GM10266 (cell line): ENCODE measurements at regions not wholly inside any gene's neighbourhood (a gene's known extent, or its start where the extent isn't known, plus 50 kb on each side); places are given as distances from the start of the nearest gene placed in this dataset.

ENCODE experiments used
- DNase-seq: peaks from one replicate; pipeline ENCODE4 v3.0.0; 2012; ENCODE audit errors: extremely low spot score
- TF ChIP-seq, protein P1 (sequence below): IDR thresholded peaks from 2 replicates; pipeline ENCODE4 v1.5.1; 2012; ENCODE audit warnings: mild to moderate bottlenecking, low read depth; ENCODE audit not compliant: control insufficient read depth, insufficient read depth; ENCODE audit errors: missing control alignments

DNA sequence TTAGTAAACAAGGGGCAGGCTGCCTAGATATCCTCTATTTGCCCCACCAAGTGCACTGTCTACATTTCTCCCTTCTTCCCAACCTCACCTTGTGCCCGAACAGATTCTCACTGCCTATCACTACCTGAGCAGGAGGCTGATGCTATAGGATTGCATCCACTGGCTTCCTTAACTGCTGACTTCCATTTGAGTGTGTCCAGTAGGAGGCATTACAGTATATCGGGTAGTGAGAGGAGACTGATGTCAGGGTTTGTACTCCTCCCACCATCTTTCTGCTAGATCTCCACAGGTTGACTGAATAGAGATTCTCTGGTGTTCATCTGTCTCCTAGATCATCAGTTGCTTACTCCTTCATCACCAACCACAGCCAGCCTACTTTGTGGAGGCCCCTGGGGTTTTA is 796.3 kb downstream of the LRRIQ3 start:
- no peak for DNase-seq
- TF ChIP-seq, protein P1, sequence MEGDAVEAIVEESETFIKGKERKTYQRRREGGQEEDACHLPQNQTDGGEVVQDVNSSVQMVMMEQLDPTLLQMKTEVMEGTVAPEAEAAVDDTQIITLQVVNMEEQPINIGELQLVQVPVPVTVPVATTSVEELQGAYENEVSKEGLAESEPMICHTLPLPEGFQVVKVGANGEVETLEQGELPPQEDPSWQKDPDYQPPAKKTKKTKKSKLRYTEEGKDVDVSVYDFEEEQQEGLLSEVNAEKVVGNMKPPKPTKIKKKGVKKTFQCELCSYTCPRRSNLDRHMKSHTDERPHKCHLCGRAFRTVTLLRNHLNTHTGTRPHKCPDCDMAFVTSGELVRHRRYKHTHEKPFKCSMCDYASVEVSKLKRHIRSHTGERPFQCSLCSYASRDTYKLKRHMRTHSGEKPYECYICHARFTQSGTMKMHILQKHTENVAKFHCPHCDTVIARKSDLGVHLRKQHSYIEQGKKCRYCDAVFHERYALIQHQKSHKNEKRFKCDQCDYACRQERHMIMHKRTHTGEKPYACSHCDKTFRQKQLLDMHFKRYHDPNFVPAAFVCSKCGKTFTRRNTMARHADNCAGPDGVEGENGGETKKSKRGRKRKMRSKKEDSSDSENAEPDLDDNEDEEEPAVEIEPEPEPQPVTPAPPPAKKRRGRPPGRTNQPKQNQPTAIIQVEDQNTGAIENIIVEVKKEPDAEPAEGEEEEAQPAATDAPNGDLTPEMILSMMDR = no peak

DNA sequence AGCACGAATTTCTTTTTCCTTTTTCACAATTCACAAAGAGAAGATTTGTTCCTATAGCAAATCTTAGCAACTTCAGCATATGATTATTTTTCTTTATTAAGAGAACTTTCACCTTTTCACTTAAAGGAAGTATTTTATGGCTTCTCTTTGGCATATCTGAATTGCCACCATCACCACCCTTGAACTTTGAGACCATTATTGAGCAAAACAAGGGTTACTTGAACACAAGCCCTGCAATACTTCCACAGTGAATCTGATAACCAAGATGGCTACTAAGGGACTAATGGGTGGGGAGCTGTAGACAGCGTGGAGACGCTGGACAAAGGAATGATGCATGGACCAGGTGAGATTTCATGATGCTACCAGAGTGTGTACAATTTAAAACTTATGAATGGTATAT is 815.0 kb downstream of the LRRIQ3 start:
- DNase-seq = no peak
- TF ChIP-seq, protein P1 = no peak

DNA sequence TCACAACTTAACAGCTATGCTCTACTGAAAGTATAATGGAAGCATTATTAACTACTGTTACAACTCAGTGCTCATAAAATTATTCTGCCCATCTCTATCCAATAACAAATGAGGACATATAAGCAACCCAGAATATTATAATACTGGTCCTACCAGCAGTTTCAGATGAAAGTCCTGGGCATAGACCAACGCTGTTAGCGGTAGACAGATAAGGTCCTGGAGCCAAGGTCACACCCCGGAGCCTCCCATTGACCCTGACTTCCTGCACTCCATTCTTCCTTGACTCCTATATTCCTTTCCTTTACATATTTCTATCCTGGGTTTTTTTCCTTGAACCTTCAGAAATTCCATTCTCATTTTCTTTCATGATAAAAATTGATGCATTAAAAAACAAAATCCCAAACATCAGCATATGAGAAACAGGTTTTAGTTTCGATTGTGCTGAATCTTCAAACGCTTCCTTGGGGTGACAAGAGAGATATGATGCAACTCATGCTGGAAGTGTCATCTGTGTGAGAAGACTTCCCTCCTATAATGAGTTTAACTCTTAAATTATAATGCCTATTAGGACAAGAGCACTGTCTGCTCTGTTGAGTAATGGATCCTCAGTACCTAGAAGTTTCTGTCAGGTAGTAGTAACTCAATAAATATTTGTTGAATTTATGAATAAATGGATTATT is 831.1 kb downstream of the LRRIQ3 start:
- TF ChIP-seq, protein P1 = no peak
- no peak for DNase-seq

DNA sequence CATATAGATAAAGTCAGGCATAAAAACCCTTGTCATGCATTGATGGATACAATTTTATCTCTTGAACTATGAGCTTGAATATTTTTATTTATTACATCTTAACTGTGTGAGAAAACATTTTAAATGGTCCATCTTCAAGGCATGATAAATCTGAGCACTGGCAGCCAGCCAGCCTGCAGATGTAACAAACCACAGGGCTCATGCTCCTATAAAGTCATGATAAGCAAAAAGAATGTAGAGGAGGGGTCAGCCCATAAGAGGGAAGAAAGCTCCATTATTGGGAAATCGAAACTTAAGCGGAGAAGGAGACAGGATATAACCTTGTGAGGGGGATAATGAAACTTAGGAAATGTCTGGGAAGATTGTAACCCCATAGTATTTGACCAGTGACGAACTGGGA is 839.0 kb downstream of the LRRIQ3 start:
- no peak for DNase-seq
- TF ChIP-seq, protein P1 = no peak

DNA sequence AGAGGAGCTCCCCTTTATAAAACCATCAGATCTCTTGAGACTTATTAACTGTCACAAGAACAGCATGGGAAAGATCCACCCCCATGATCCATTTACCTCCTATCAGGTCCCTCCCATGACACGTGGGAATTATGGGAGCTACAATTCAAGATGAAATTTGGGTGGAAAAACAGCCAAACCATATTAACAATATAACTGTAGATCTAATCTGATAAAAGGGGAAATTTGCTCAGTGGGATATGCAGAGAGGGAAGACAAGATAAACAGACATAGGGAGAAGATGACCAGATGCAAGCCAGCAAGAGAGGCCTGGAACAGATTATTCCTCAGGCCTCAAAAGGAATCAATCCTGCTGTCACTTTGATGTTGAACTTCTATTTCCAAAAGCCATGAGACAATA is 841.5 kb downstream of the LRRIQ3 start:
- TF ChIP-seq, protein P1 = no peak
- no peak for DNase-seq

DNA sequence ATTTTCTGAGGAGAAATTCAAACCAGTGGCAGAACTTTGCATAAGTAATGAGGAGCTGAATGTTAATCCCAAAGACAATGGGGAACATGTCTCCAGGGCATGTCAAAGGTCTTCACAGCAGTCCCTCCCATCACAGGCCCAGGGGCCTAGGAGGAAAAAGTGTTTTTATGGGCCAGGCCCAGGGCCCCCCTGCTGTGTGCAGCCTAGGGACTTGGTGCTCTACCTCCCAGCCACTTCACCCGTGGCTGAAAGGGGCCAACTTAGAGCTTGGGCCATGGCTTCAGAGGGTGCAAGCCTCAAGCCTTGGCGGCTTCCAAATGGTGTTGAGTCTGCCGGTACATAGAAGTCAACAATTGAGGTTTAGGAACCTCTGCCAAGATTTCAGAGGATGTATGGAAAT is 854.0 kb downstream of the LRRIQ3 start:
- DNase-seq = no peak
- TF ChIP-seq, protein P1 = no peak

DNA sequence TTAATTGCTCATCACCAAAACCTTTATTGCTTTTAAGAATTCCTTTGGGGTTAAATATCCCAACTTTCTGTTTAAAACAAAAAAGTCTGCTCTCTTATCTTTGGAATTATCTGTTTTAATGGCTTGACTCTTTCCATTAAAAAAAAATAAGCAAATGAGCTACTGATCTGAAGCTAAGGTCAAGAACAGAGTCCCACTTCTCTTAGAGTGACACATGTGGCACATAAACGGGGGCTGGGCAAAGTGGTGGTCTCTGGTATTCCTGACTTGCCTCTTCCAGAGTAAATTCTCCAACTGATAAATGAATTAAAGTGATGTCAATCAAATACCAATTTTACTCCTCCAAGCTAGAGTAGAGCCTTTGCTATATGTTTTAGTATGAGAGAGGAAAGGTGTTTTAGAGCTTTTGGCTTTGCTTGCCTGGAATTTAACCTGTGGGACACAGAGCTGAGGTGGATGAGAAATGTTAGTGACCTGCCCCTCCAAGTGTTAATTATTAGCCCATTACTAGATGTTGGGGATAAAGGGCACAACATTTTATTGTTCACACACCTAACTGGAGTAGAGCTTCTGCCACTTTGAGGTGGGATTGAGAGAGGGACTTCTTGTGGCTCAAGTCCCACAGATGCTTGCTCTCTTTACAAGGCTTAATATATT is 864.0 kb downstream of the LRRIQ3 start:
- TF ChIP-seq, protein P1 = no peak
- DNase-seq = no peak
